Mammary epithelial cell (primary cell): ENCODE measurements at regions not wholly inside any gene's neighbourhood (a gene's known extent, or its start where the extent isn't known, plus 50 kb on each side); places are given as distances from the start of the nearest gene placed in this dataset.

ENCODE experiments used
- CTCF ChIP-seq, 2 donors: IDR thresholded peaks in 1 of 2; conservative IDR thresholded peaks in 1 of 2; 2 replicates each; pipeline ENCODE4 v1.5.1; 2011 to 2012; ENCODE audit warnings: inconsistent platforms in 2 of 2, low read length in 2 of 2, mild to moderate bottlenecking in 2 of 2, control low read depth in 1 of 2, low read depth in 1 of 2; ENCODE audit not compliant: insufficient read depth in 1 of 2; ENCODE audit errors: extremely low read depth in 1 of 2
- EZH2 ChIP-seq: IDR thresholded peaks from 2 replicates; pipeline ENCODE4 v1.6.1; 2012; ENCODE audit warnings: low read length, inconsistent platforms, borderline replicate concordance

DNA sequence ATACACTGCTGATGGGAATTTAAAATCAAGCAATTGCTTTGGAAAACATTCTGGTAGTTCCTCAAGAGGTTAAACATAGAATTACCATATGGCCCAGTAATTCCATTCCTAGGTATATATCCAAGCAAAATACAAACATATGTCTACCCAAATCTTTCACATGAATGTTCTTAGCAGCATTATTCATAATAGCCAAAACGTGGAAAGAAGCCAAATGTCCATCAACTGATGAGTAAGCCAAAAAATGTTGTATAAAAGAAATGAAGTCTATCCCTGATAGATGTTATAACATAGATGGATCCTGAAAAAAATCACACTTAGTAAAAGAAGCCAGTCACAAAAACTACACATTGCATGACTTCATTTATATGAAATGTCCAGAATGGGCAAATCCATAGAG is 893.0 kb downstream of the SORCS3 start:
- no peak for TF ChIP-seq CTCF (conservative IDR thresholded peaks at IDR 0.05 in 1 of 2, IDR thresholded peaks at IDR 0.05 in 1 of 2; ENCODE audit: extremely low read depth in 1 of 2, insufficient read depth in 1 of 2, low read depth in 1 of 2, low read length in 2 of 2)
- TF ChIP-seq EZH2: no peak
